Ascending aorta (tissue), 2 donors: ENCODE measurements at regions not wholly inside any gene's neighbourhood (a gene's known extent, or its start where the extent isn't known, plus 50 kb on each side); places are given as distances from the start of the nearest gene placed in this dataset.

Source experiments
- DNase-seq, 2 donors: peaks; one replicate each; pipeline ENCODE4 v3.0.0-alpha.2; 2019; ENCODE audit warnings: low spot score in 2 of 2
- H3K27ac ChIP-seq, 2 donors: fragments of 200-600 bp; sonication (generic); one replicate each; pipeline ENCODE4 v1.5.1; 2016 to 2017; ENCODE audit warnings: mild to moderate bottlenecking in 1 of 2
- H3K27me3 ChIP-seq: fragments of 200-600 bp; sonication (generic); one replicate; pipeline ENCODE4 v1.5.1; 2017
- H3K36me3 ChIP-seq, 2 donors: fragments of 200-600 bp; sonication (generic); one replicate each; pipeline ENCODE4 v1.5.1; 2016
- H3K4me1 ChIP-seq, 2 donors: fragments of 200-600 bp; sonication (generic); one replicate each; pipeline ENCODE4 v1.5.1; 2016 to 2017; ENCODE audit warnings: mild to moderate bottlenecking in 1 of 2
- H3K4me3 ChIP-seq, 2 donors: fragments of 200-600 bp; sonication (generic); one replicate each; pipeline ENCODE4 v1.5.1; 2016 to 2017; ENCODE audit warnings: mild to moderate bottlenecking in 1 of 2
- H3K9me3 ChIP-seq, 2 donors: fragments of 200-600 bp; sonication (generic); one replicate each; pipeline ENCODE4 v1.5.1; 2016
- intact Hi-C: fragments of 100-400 bp; cut with DNase I; formaldehyde crosslinking; loops from one replicate; pipeline ENCODE4 v1.15.1; 2023
- TF ChIP-seq, protein P1 (sequence below), 3 experiments: fragments of 200-600 bp in 2 of 3; fragments of 450-650 bp in 1 of 3; sonication (generic) in 2 of 3; IDR thresholded peaks; one replicate each; pipeline ENCODE4 v1.5.1; 2016 to 2019; ENCODE audit warnings: antibody characterized with exemption in 3 of 3, mild to moderate bottlenecking in 1 of 3, moderate library complexity in 1 of 3

DNA sequence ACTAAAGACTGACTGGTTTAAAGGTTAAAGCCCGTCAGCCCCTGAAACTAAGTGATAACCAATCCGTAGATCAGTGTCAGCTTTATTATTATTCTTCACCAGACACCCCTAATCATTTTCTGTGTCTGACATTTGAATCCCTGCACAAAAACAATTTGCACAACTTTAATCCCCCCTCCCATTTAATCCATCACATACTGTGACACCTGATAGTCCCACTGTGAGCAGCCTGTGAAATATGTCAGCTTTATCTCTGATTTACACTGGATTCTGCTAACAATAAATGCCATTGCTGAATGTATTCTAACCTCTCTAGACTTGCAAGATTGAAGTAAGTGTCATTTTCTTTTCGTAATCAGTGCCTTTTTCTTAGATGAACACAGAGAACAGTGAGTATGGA is 2089.0 kb upstream of the RAG2 start:
- TF ChIP-seq, protein P1, sequence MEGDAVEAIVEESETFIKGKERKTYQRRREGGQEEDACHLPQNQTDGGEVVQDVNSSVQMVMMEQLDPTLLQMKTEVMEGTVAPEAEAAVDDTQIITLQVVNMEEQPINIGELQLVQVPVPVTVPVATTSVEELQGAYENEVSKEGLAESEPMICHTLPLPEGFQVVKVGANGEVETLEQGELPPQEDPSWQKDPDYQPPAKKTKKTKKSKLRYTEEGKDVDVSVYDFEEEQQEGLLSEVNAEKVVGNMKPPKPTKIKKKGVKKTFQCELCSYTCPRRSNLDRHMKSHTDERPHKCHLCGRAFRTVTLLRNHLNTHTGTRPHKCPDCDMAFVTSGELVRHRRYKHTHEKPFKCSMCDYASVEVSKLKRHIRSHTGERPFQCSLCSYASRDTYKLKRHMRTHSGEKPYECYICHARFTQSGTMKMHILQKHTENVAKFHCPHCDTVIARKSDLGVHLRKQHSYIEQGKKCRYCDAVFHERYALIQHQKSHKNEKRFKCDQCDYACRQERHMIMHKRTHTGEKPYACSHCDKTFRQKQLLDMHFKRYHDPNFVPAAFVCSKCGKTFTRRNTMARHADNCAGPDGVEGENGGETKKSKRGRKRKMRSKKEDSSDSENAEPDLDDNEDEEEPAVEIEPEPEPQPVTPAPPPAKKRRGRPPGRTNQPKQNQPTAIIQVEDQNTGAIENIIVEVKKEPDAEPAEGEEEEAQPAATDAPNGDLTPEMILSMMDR (IDR thresholded peaks at IDR 0.05), result no peak

DNA sequence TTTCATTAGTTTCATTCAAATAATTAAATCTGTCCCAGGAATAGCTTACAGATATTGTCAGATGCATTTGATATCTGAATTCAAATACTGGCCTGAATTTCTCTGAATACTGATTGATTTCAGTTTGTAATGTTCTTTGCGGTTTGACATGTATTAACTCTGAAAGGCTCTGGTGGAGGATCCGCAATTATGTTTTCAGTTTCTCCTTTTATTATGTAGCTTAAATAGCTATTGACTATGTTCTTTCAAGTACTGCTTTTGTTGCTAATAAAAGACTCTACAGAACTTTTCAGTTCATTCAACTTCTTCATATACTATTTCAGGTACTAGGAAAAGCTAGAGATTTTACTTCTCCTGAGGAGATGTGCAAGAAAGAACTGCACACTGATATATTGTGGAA is 2085.4 kb upstream of the RAG2 start:
- no peaks in the 10 kb centered on the region for H3K36me3 ChIP-seq
- intact Hi-C loops, result no loop called here
- TF ChIP-seq, protein P1 (IDR thresholded peaks at IDR 0.05), result no peak
- no peaks in the 10 kb centered on the region for H3K9me3 ChIP-seq
- no peak overlapping the region for H3K4me3 ChIP-seq
- DNase-seq, result no peak
- no peak overlapping the region for H3K27ac ChIP-seq
- H3K27me3 ChIP-seq, result no peaks in the 10 kb centered on the region
- H3K4me1 ChIP-seq, result no peaks in the 10 kb centered on the region

More for the DNA sequence above, 2089.0 kb upstream of the RAG2 start:
- Histone ChIP-seq H3K36me3 (no peaks in the 10 kb centered on the region), H3K27ac (no peak overlapping the region), H3K4me3 (no peak overlapping the region), H3K9me3 (no peaks in the 10 kb centered on the region), H3K4me1 (no peaks in the 10 kb centered on the region), H3K27me3 (no peaks in the 10 kb centered on the region)
- intact Hi-C loops, result no loop called here
- no peak for DNase-seq

DNA sequence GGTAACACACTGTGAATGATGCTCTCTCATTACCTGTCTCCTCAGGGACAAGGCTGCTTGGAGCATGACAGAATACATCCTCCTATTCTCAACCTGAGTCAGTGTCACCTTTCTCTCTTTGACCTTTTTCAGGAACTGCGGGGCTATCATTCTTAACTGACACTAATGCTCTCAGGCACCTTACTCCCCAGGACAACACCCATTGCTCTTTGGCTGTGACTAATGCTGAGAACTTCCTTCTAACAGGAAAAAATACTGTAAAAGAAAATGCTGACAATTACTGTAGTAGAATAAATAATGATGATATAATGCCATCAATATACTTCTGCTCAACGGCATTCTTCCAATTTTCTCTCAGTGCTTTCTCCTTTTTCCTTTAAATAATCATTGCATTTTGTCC is 2082.7 kb upstream of the RAG2 start:
- Histone ChIP-seq H3K27ac (no peak overlapping the region), H3K36me3 (no peaks in the 10 kb centered on the region), H3K4me3 (no peak overlapping the region), H3K9me3 (no peaks in the 10 kb centered on the region), H3K4me1 (no peaks in the 10 kb centered on the region), H3K27me3 (no peaks in the 10 kb centered on the region)
- DNase-seq, result no peak
- intact Hi-C loops, result no loop called here
- TF ChIP-seq, protein P1 (IDR thresholded peaks at IDR 0.05), result no peak

DNA sequence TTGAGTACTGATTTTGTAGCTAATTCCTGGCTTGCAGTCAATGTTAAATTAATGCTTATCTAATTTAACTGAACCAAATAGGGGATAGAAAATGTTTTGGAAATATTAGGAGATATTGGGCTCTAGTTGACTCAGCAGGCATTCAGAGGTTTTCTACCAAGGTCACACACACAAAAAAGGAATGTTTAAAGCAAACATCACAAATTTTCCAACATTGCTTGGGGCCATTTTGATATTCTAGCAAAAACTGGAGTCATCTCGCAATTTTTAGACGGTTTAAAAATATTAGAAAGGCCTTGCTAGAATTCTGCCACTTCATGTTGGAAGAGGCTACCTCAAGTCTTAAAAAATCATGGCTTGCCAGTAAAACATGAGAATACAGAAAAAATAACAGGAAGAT is 2082.1 kb upstream of the RAG2 start:
- Histone ChIP-seq H3K4me3 (no peak overlapping the region), H3K27ac (no peak overlapping the region), H3K4me1 (no peaks in the 10 kb centered on the region), H3K36me3 (no peaks in the 10 kb centered on the region), H3K9me3 (no peaks in the 10 kb centered on the region), H3K27me3 (no peaks in the 10 kb centered on the region)
- TF ChIP-seq, protein P1 (IDR thresholded peaks at IDR 0.05), result no peak
- intact Hi-C loops, result no loop called here
- no peak for DNase-seq

DNA sequence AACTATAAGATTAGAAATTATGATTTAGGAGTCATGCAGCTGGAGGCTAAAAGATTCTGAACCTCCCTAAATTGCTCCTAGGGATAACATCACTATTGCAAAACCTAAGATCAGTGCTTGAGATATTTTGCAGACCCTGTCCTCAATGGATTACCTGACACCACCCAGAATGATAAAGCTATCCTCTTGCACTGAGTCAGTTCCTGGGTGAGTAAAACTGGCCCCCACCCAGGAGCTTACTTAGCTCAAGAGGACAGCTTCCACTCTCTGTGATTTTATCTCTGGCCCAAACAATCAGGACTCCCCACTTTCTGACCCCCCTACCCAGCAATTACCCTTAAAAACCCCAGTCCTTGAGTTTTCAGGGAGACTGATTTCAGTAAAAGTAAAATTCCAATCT is 2074.4 kb upstream of the RAG2 start:
- Histone ChIP-seq H3K36me3 (no peaks in the 10 kb centered on the region), H3K9me3 (no peaks in the 10 kb centered on the region), H3K27ac (no peak overlapping the region), H3K27me3 (no peaks in the 10 kb centered on the region), H3K4me3 (no peak overlapping the region), H3K4me1 (no peaks in the 10 kb centered on the region)
- TF ChIP-seq, protein P1 (IDR thresholded peaks at IDR 0.05), result no peak
- DNase-seq, result no peak
- intact Hi-C loops, result no loop called here

DNA sequence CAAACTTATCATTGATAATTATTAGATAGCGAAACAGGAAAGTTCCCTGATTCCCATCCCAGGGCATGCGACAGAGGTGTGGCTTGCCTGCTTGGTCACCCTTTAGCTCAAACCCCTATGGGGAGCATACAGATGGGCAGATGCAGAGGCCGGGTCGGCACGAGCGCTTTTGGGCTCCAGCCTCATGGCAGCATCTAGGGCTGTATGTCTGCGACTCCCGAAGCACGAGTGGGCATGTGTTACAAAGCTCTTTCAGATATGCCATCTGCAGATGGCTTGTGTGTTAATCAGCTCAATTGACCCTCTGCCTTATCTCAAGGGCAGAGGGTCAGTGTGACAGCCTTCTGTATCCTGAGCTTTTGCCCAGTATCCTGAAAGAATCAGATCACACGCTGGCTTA is 2069.3 kb upstream of the RAG2 start:
- no peak overlapping the region for H3K4me3 ChIP-seq
- TF ChIP-seq, protein P1 (IDR thresholded peaks at IDR 0.05), result no peak
- H3K27ac ChIP-seq, result no peak overlapping the region
- no peaks in the 10 kb centered on the region for H3K9me3 ChIP-seq
- H3K36me3 ChIP-seq, result no peaks in the 10 kb centered on the region
- DNase-seq, result no peak
- H3K27me3 ChIP-seq, result no peaks in the 10 kb centered on the region
- no peaks in the 10 kb centered on the region for H3K4me1 ChIP-seq
- intact Hi-C loops, result no loop called here
